ENCODE measurements at regions not wholly inside any gene's neighbourhood (a gene's known extent, or its start where the extent isn't known, plus 50 kb on each side); places are given as distances from the start of the nearest gene placed in this dataset.

- peaks cover 12% of the 10 kb centered on the region for H3K4me1 Mint-ChIP-seq
- peaks cover 3% of the 10 kb centered on the region for H3K36me3 Mint-ChIP-seq
- H3K4me1 ChIP-seq, result no peaks in the 10 kb centered on the region
- peaks cover 5% of the 10 kb centered on the region for H3K27me3 Mint-ChIP-seq (ENCODE audit: insufficient read depth, low read depth)
- H3K27ac ChIP-seq, result no peak overlapping the region
- H3K27ac Mint-ChIP-seq, result no peak overlapping the region
- no peak overlapping the region for H3K4me3 Mint-ChIP-seq
- H3K9me3 ChIP-seq (ENCODE audit: low read depth), result no peaks in the 10 kb centered on the region
- no peak overlapping the region for H3K4me2 ChIP-seq
- no peaks in the 10 kb centered on the region for H3K36me3 ChIP-seq
- no peaks in the 10 kb centered on the region for H3K27me3 ChIP-seq
- no peak for TF ChIP-seq EZH2phosphoT487 (IDR thresholded peaks at IDR 0.05)
- no peak for TF ChIP-seq CTCF (IDR thresholded peaks at IDR 0.05)
- no peak for TF ChIP-seq EZH2 (IDR thresholded peaks at IDR 0.05)
- H3K79me2 ChIP-seq (ENCODE audit: low read depth), result no peaks in the 10 kb centered on the region
- H2AFZ ChIP-seq (replicated peaks), result no peak overlapping the region
- H4K20me1 ChIP-seq (ENCODE audit: low read depth), result no peaks in the 10 kb centered on the region
- H3F3A ChIP-seq (ENCODE audit: low read depth), result no peaks in the 10 kb centered on the region
- peaks cover 12% of the 10 kb centered on the region for H3K9me3 Mint-ChIP-seq
- no peak overlapping the region for H3K4me3 ChIP-seq
- no peak overlapping the region for H3K9ac ChIP-seq
- no peak for DNase-seq (ENCODE audit: low spot score)
Measured at GRCh38 chr2:129256642-129257041, 722.8 kb upstream of the RAB6C start.

GRCh38 chr2:129262934-129263333 is 716.5 kb upstream of the RAB6C start:
- Histone ChIP-seq H3K27ac (no peak overlapping the region), H3K9ac (no peak overlapping the region), H3K27me3 (no peaks in the 10 kb centered on the region), H3K79me2 (ENCODE audit: low read depth) (no peaks in the 10 kb centered on the region), H2AFZ (replicated peaks) (no peak overlapping the region), H3K36me3 (no peaks in the 10 kb centered on the region), H3F3A (ENCODE audit: low read depth) (no peaks in the 10 kb centered on the region), H3K4me2 (no peak overlapping the region), H3K9me3 (ENCODE audit: low read depth) (no peaks in the 10 kb centered on the region), H3K4me3 (no peak overlapping the region), H4K20me1 (ENCODE audit: low read depth) (no peaks in the 10 kb centered on the region), H3K4me1 (no peaks in the 10 kb centered on the region)
- Mint-ChIP-seq H3K9me3 (peaks cover 21% of the 10 kb centered on the region), H3K27ac (no peak overlapping the region), H3K27me3 (ENCODE audit: insufficient read depth, low read depth) (no peaks in the 10 kb centered on the region), H3K36me3 (peaks cover 3% of the 10 kb centered on the region), H3K4me3 (no peak overlapping the region), H3K4me1 (no peaks in the 10 kb centered on the region)
- TF ChIP-seq EZH2 (IDR thresholded peaks at IDR 0.05) (no peak), EZH2phosphoT487 (IDR thresholded peaks at IDR 0.05) (no peak), CTCF (IDR thresholded peaks at IDR 0.05) (no peak)
- DNase-seq (ENCODE audit: low spot score), result no peak

- H3K4me2 ChIP-seq, result no peak overlapping the region
- H3K27ac ChIP-seq, result no peak overlapping the region
- H3F3A ChIP-seq (ENCODE audit: low read depth), result no peaks in the 10 kb centered on the region
- H3K9me3 ChIP-seq (ENCODE audit: low read depth), result no peaks in the 10 kb centered on the region
- Mint-ChIP-seq H3K27ac (no peak overlapping the region), H3K36me3 (no peaks in the 10 kb centered on the region), H3K4me3 (no peak overlapping the region), H3K9me3 (peaks cover 22% of the 10 kb centered on the region), H3K4me1 (no peaks in the 10 kb centered on the region), H3K27me3 (ENCODE audit: insufficient read depth, low read depth) (no peaks in the 10 kb centered on the region)
- H3K9ac ChIP-seq, result no peak overlapping the region
- no peak for TF ChIP-seq EZH2 (IDR thresholded peaks at IDR 0.05)
- TF ChIP-seq EZH2phosphoT487 (IDR thresholded peaks at IDR 0.05), result no peak
- no peak for TF ChIP-seq CTCF (IDR thresholded peaks at IDR 0.05)
- DNase-seq (ENCODE audit: low spot score), result no peak
- H3K79me2 ChIP-seq (ENCODE audit: low read depth), result no peaks in the 10 kb centered on the region
- H2AFZ ChIP-seq (replicated peaks), result no peak overlapping the region
- no peaks in the 10 kb centered on the region for H4K20me1 ChIP-seq (ENCODE audit: low read depth)
- H3K4me1 ChIP-seq, result no peaks in the 10 kb centered on the region
- no peaks in the 10 kb centered on the region for H3K27me3 ChIP-seq
- H3K4me3 ChIP-seq, result no peak overlapping the region
- H3K36me3 ChIP-seq, result no peaks in the 10 kb centered on the region
Measured at GRCh38 chr2:129263939-129264338, 715.5 kb upstream of the RAB6C start.

All from neural progenitor cell (in vitro differentiated cells).